ENCODE measurements at regions not wholly inside any gene's neighbourhood (a gene's known extent, or its start where the extent isn't known, plus 50 kb on each side); places are given as distances from the start of the nearest gene placed in this dataset.

GRCh38 chr2:46825231-46825938 lies 90.2 kb downstream of the MCFD2 start:
- TF ChIP-seq MAX (IDR thresholded peaks at IDR 0.05): no peak
- no peak for TF ChIP-seq CTCF (IDR thresholded peaks at IDR 0.05)
- no peak for TF ChIP-seq FOSB (CRISPR knock-in tag; IDR thresholded peaks at IDR 0.05)
- TF ChIP-seq POLR2A (IDR thresholded peaks at IDR 0.05; ENCODE audit: low read length): no peak
- no peak for TF ChIP-seq NPAS2 (CRISPR knock-in tag; IDR thresholded peaks at IDR 0.05; ENCODE audit: borderline replicate concordance)
- no peak for TF ChIP-seq CHD2 (IDR thresholded peaks at IDR 0.05; ENCODE audit: low read length, partially characterized antibody)
- TF ChIP-seq MAFK (IDR thresholded peaks at IDR 0.05; ENCODE audit: partially characterized antibody): no peak

All from A549 (cell line).